Spleen (tissue), 11 donors: ENCODE measurements at regions not wholly inside any gene's neighbourhood (a gene's known extent, or its start where the extent isn't known, plus 50 kb on each side); places are given as distances from the start of the nearest gene placed in this dataset.

Experiments
- DNase-seq: peaks from one replicate; pipeline ENCODE4 v3.0.0-alpha.2; 2020
- H3K27ac ChIP-seq, 8 donors: fragments of 200-600 bp; sonication (generic) in 7 of 8; 1 replicate in 4 of 8; 2 replicates in 4 of 8; pipeline versions ENCODE4 v1.5.0 to v1.8.0; 2016 to 2021; ENCODE audit warnings: inconsistent platforms in 4 of 8, mild to moderate bottlenecking in 4 of 8, moderate library complexity in 1 of 8
- H3K27me3 ChIP-seq, 7 donors: fragments of 200-600 bp; sonication (generic) in 6 of 7; replicated peaks in 1 of 7; 1 replicate in 4 of 7; 2 replicates in 3 of 7; pipeline versions ENCODE4 v1.5.0 to v1.8.0; 2016 to 2021; ENCODE audit warnings: inconsistent platforms in 3 of 7, mild to moderate bottlenecking in 1 of 7
- H3K36me3 ChIP-seq, 6 donors: fragments of 200-600 bp; sonication (generic) in 5 of 6; 1 replicate in 4 of 6; 2 replicates in 2 of 6; pipeline versions ENCODE4 v1.5.0 to v1.8.0; 2016 to 2021; ENCODE audit warnings: inconsistent platforms in 2 of 6
- H3K4me1 ChIP-seq, 6 donors: fragments of 200-600 bp; sonication (generic) in 5 of 6; 1 replicate in 3 of 6; 2 replicates in 3 of 6; pipeline versions ENCODE4 v1.5.0 to v1.8.0; 2016 to 2021; ENCODE audit warnings: inconsistent platforms in 3 of 6
- H3K4me3 ChIP-seq, 8 donors: fragments of 200-600 bp; sonication (generic) in 7 of 8; 1 replicate in 4 of 8; 2 replicates in 4 of 8; pipeline versions ENCODE4 v1.5.0 to v1.8.0; 2016 to 2021; ENCODE audit warnings: inconsistent platforms in 4 of 8, mild to moderate bottlenecking in 4 of 8, moderate library complexity in 2 of 8
- H3K9me3 ChIP-seq, 8 donors: fragments of 200-600 bp; sonication (generic) in 7 of 8; 1 replicate in 4 of 8; 2 replicates in 4 of 8; pipeline versions ENCODE4 v1.5.0 to v1.8.0; 2016 to 2021; ENCODE audit warnings: inconsistent platforms in 4 of 8
- CTCF ChIP-seq, 11 experiments: fragments of 200-600 bp in 7 of 11; fragments of 450-650 bp in 4 of 11; sonication (generic) in 4 of 11; IDR thresholded peaks in 8 of 11; conservative IDR thresholded peaks in 3 of 11; 1 replicate in 7 of 11; 2 replicates in 4 of 11; pipeline versions ENCODE4 v1.4.0 to v1.8.0; 2016 to 2021; ENCODE audit warnings: antibody characterized with exemption in 11 of 11, inconsistent platforms in 4 of 11, mild to moderate bottlenecking in 1 of 11
- POLR2A ChIP-seq, 3 donors: fragments of 450-650 bp; IDR thresholded peaks; one replicate each; pipeline ENCODE4 v1.5.1; 2017; ENCODE audit warnings: antibody characterized with exemption in 3 of 3, mild to moderate bottlenecking in 1 of 3
- POLR2AphosphoS5 ChIP-seq, 3 donors: sonication (generic); formaldehyde crosslinking; IDR thresholded peaks; one replicate each; pipeline ENCODE4 v1.5.1; 2017; ENCODE audit warnings: antibody characterized with exemption in 3 of 3
- WGBS, 5 donors: extraction: QIAGEN DNeasy Blood & Tissue Kit in 3 of 5; methylation state at CpG; one replicate each; pipeline versions ENCODE4 v1.1.5 to v1.1.7; 2013 to 2018; 5-methylcytosine and 5-hydroxymethylcytosine counted together
- intact Hi-C: fragments of 100-400 bp; cut with DNase I; formaldehyde crosslinking; loops from one replicate; pipeline ENCODE4 v1.15.0; 2023; ENCODE audit warnings: low total_unique reads
- donor health status: healthy with polysubstance abuse.
- donor health status: DM: no; HTN: no; CAD: no; lungs with moderate emphysema.
- donor health status: DM: no; HTN: no; CAD: no.
- donor health status: Bipolar disorder and iron deficiency.
- donor health status: healthy.
- donor health status: DM: no; HTN: no; CAD: no.
- donor health status: DM: yes; HTN: yes; CAD: no.

- TF ChIP-seq POLR2A (IDR thresholded peaks at IDR 0.05) (no peak), CTCF (IDR thresholded peaks at IDR 0.05 in 8 of 11, conservative IDR thresholded peaks at IDR 0.05 in 3 of 11) (no peak), POLR2AphosphoS5 (IDR thresholded peaks at IDR 0.05) (no peak)
- no peak overlapping the region for H3K4me3 ChIP-seq
- 85 to 98% (median 93%) methylated on average over 10 to 11 of the region's 11 CpGs for WGBS, 5 donors
- DNase-seq: no peak
- intact Hi-C loops: no loop called here
- H3K36me3 ChIP-seq: no peaks in the 10 kb centered on the region
- peaks cover 0 to 28% (median 0%) of the 10 kb centered on the region in 7 donors for H3K27me3 ChIP-seq
- no peaks in the 10 kb centered on the region for H3K9me3 ChIP-seq
- H3K27ac ChIP-seq: no peak overlapping the region
- H3K4me1 ChIP-seq: peaks cover 0 to 7% (median 0%) of the 10 kb centered on the region in 6 donors
Observed at GRCh38 chr16:85387171-85387507, 226.0 kb upstream of the GSE1 start.

GRCh38 chr16:85387731-85388295, 225.3 kb upstream of the GSE1 start:
- Histone ChIP-seq H3K27me3 (peaks cover 0 to 26% (median 0%) of the 10 kb centered on the region in 7 donors), H3K36me3 (no peaks in the 10 kb centered on the region), H3K9me3 (no peaks in the 10 kb centered on the region), H3K4me1 (peaks cover 0 to 7% (median 0%) of the 10 kb centered on the region in 6 donors), H3K4me3 (no peak overlapping the region), H3K27ac (no peak overlapping the region)
- no peak for DNase-seq
- intact Hi-C loops: no loop called here
- no peak for TF ChIP-seq POLR2AphosphoS5 (IDR thresholded peaks at IDR 0.05)
- no peak for TF ChIP-seq POLR2A (IDR thresholded peaks at IDR 0.05)
- no peak for TF ChIP-seq CTCF (IDR thresholded peaks at IDR 0.05 in 8 of 11, conservative IDR thresholded peaks at IDR 0.05 in 3 of 11)
- 80 to 98% (median 94%) methylated on average over 2 of the region's 2 CpGs for WGBS, 5 donors

GRCh38 chr16:85389679-85390470, 223.2 kb upstream of the GSE1 start:
- DNase-seq: peak; percentile 51
- intact Hi-C loops: no loop called here
- Histone ChIP-seq H3K27ac (no peak overlapping the region), H3K36me3 (no peaks in the 10 kb centered on the region), H3K27me3 (peaks cover 0 to 23% (median 0%) of the 10 kb centered on the region in 7 donors), H3K9me3 (no peaks in the 10 kb centered on the region), H3K4me3 (no peak overlapping the region), H3K4me1 (peaks cover 0 to 23% (median 10%) of the 10 kb centered on the region in 6 donors)
- no peak for TF ChIP-seq POLR2AphosphoS5 (IDR thresholded peaks at IDR 0.05)
- no peak for TF ChIP-seq POLR2A (IDR thresholded peaks at IDR 0.05)
- no peak for TF ChIP-seq CTCF (IDR thresholded peaks at IDR 0.05 in 8 of 11, conservative IDR thresholded peaks at IDR 0.05 in 3 of 11)
- WGBS, 5 donors: 85 to 89% (median 86%) methylated on average over 19 of the region's 19 CpGs

- Histone ChIP-seq H3K36me3 (no peaks in the 10 kb centered on the region), H3K9me3 (no peaks in the 10 kb centered on the region), H3K4me3 (no peak overlapping the region), H3K27me3 (peaks cover 0 to 16% (median 0%) of the 10 kb centered on the region in 7 donors), H3K27ac (no peak overlapping the region), H3K4me1 (peaks cover 2 to 27% (median 17%) of the 10 kb centered on the region in 6 donors)
- 81 to 89% (median 87%) methylated on average over 10 to 24 of the region's 24 CpGs for WGBS, 5 donors
- intact Hi-C loops: no loop called here
- peak; percentile 77 for DNase-seq
- TF ChIP-seq POLR2AphosphoS5 (IDR thresholded peaks at IDR 0.05) (peak in 1 of 3 donors; percentile 19), CTCF (IDR thresholded peaks at IDR 0.05 in 8 of 11, conservative IDR thresholded peaks at IDR 0.05 in 3 of 11) (no peak), POLR2A (IDR thresholded peaks at IDR 0.05) (no peak)
Observed at GRCh38 chr16:85390511-85391174, 222.5 kb upstream of the GSE1 start.
